GM23338 (cell line): ENCODE measurements at regions not wholly inside any gene's neighbourhood (a gene's known extent, or its start where the extent isn't known, plus 50 kb on each side); places are given as distances from the start of the nearest gene placed in this dataset.

Experiments
- ATAC-seq: fragments of 200-7000 bp; cut with Tn5 transposase; 3 replicates; pipeline ENCODE4 v1.9.1; 2020
- DNase-seq: peaks from one replicate; pipeline ENCODE4 v3.0.0-alpha.2; 2015; ENCODE audit warnings: low spot score
- H2AFZ ChIP-seq: fragments of 200-600 bp; sonication (generic); 2 replicates; pipeline ENCODE4 v1.8.0; 2016; ENCODE audit warnings: antibody characterized with exemption, mild to moderate bottlenecking, moderate library complexity
- H3F3A ChIP-seq: fragments of 200-600 bp; sonication (generic); replicated peaks from 2 replicates; pipeline ENCODE4 v1.8.0; 2017; ENCODE audit warnings: antibody characterized with exemption, mixed run types, low read depth
- H3K27ac ChIP-seq: fragments of 200-600 bp; sonication (generic); 2 replicates; pipeline ENCODE4 v1.6.1; 2016; ENCODE audit warnings: low read depth
- H3K27me3 ChIP-seq: fragments of 200-600 bp; sonication (generic); 2 replicates; pipeline ENCODE4 v1.8.0; 2016; ENCODE audit warnings: mild to moderate bottlenecking, mixed run types, moderate library complexity; ENCODE audit not compliant: insufficient read depth
- H3K36me3 ChIP-seq: fragments of 200-600 bp; sonication (generic); 2 replicates; pipeline ENCODE4 v1.8.0; 2016; ENCODE audit warnings: mild to moderate bottlenecking; ENCODE audit not compliant: insufficient read depth
- H3K4me1 ChIP-seq: fragments of 200-600 bp; sonication (generic); 2 replicates; pipeline ENCODE4 v1.8.0; 2016; ENCODE audit warnings: mild to moderate bottlenecking, moderate library complexity; ENCODE audit not compliant: insufficient read depth
- H3K4me2 ChIP-seq: fragments of 200-600 bp; sonication (generic); 2 replicates; pipeline ENCODE4 v1.7.1; 2017; ENCODE audit warnings: mixed run types
- H3K4me3 ChIP-seq: fragments of 200-600 bp; sonication (generic); 2 replicates; pipeline ENCODE4 v1.6.1; 2016; ENCODE audit warnings: mixed run types
- H3K79me2 ChIP-seq: fragments of 200-600 bp; sonication (generic); replicated peaks from 2 replicates; pipeline ENCODE4 v1.8.0; 2017; ENCODE audit warnings: mild to moderate bottlenecking; ENCODE audit not compliant: insufficient read depth
- H3K9me2 ChIP-seq: fragments of 200-600 bp; sonication (generic); 2 replicates; pipeline ENCODE4 v1.8.0; 2017; ENCODE audit not compliant: insufficient read depth
- H4K20me1 ChIP-seq: fragments of 200-600 bp; sonication (generic); replicated peaks from 2 replicates; pipeline ENCODE4 v1.8.0; 2017; ENCODE audit warnings: mild to moderate bottlenecking; ENCODE audit not compliant: insufficient read depth
- H3K27ac Mint-ChIP-seq: 2 replicates; pipeline ENCODE4 v1.8.0; 2020; ENCODE audit warnings: inconsistent platforms, mild to moderate bottlenecking, moderate library complexity, mixed read lengths
- H3K27me3 Mint-ChIP-seq: 3 replicates; pipeline ENCODE4 v1.8.0; 2022; ENCODE audit warnings: low read depth, mild to moderate bottlenecking, moderate library complexity, mixed read lengths, inconsistent platforms; ENCODE audit not compliant: insufficient read depth, poor library complexity
- H3K36me3 Mint-ChIP-seq: 3 replicates; pipeline ENCODE4 v1.8.0; 2021; ENCODE audit warnings: low read depth, mild to moderate bottlenecking, inconsistent platforms, moderate library complexity, mixed read lengths
- H3K4me1 Mint-ChIP-seq: 3 replicates; pipeline ENCODE4 v1.8.0; 2020; ENCODE audit warnings: mild to moderate bottlenecking, inconsistent platforms, mixed read lengths
- H3K4me3 Mint-ChIP-seq: 3 replicates; pipeline ENCODE4 v1.8.0; 2021; ENCODE audit warnings: moderate library complexity, mild to moderate bottlenecking, inconsistent platforms, mixed read lengths
- H3K9me3 Mint-ChIP-seq: 3 replicates; pipeline ENCODE4 v1.8.0; 2020; ENCODE audit warnings: moderate library complexity, mild to moderate bottlenecking, inconsistent platforms, mixed read lengths
- CREB1 ChIP-seq: fragments of 250-450 bp; sonication (Bioruptor Pico); IDR thresholded peaks from 2 replicates; pipeline ENCODE4 v1.5.0; 2020; ENCODE audit warnings: low read depth, mild to moderate bottlenecking, moderate library complexity
- CTCF ChIP-seq, 2 experiments: fragments of 200-600 bp in 1 of 2; sonication (generic) in 1 of 2; conservative IDR thresholded peaks; 2 replicates each; pipeline versions ENCODE4 v1.5.1 to v1.6.1; 2016 to 2017; ENCODE audit warnings: antibody characterized with exemption in 2 of 2, low read depth in 2 of 2, mild to moderate bottlenecking in 2 of 2, moderate library complexity in 1 of 2
- ETS1 ChIP-seq: IDR thresholded peaks from 2 replicates; pipeline ENCODE4 v1.6.1; 2016; ENCODE audit warnings: antibody characterized with exemption
- JUNB ChIP-seq: IDR thresholded peaks from one replicate; pipeline ENCODE4 v1.6.1; 2016; ENCODE audit warnings: antibody characterized with exemption; ENCODE audit not compliant: unreplicated experiment
- STAT1 ChIP-seq: IDR thresholded peaks from one replicate; pipeline ENCODE4 v1.6.1; 2016; ENCODE audit warnings: antibody characterized with exemption; ENCODE audit not compliant: unreplicated experiment
- ZNF114 ChIP-seq: fragments of 250-450 bp; sonication (Bioruptor Pico); IDR thresholded peaks from 2 replicates; pipeline ENCODE4 v1.5.0; 2020; ENCODE audit warnings: mild to moderate bottlenecking, moderate library complexity
- ZNF462 ChIP-seq: fragments of 250-450 bp; sonication (Bioruptor Pico); IDR thresholded peaks from 2 replicates; pipeline ENCODE4 v1.5.0; 2020; ENCODE audit warnings: mild to moderate bottlenecking, moderate library complexity

GRCh38 chr3:66856533-66856932 lies 141.6 kb upstream of the KBTBD8 start (continued):
- no peak for TF ChIP-seq ZNF462 (CRISPR knock-in tag)
- no peak for TF ChIP-seq STAT1
- no peak for TF ChIP-seq ZNF114 (CRISPR knock-in tag)

- no peak overlapping the region for H3K27ac ChIP-seq
- H3K4me3 ChIP-seq, result no peak overlapping the region
- Mint-ChIP-seq H3K36me3 (no peaks in the 10 kb centered on the region), H3K9me3 (no peaks in the 10 kb centered on the region), H3K4me1 (peaks cover 22% of the 10 kb centered on the region), H3K27ac (no peak overlapping the region), H3K4me3 (no peak overlapping the region), H3K27me3 (peaks cover 8% of the 10 kb centered on the region)
- 0 out of 2 replicates have a peak, but pooled peaks cover 4% of the 10 kb centered on the region for H3K9me2 ChIP-seq
- H3K4me1 ChIP-seq, result peaks cover 10% of the 10 kb centered on the region
- no peaks in the 10 kb centered on the region for H3K36me3 ChIP-seq
- TF ChIP-seq CTCF (conservative IDR thresholded peaks at IDR 0.05; ENCODE audit: low read depth in 2 of 2) (peak; percentile 78 to 86), CREB1 (CRISPR knock-in tag) (no peak), JUNB (no peak), ETS1 (no peak), ZNF114 (CRISPR knock-in tag) (0 out of 2 replicates have a peak, but pooled peaks have one; percentile 34)
- no peaks in the 10 kb centered on the region for H3K79me2 ChIP-seq
- no peaks in the 10 kb centered on the region for H3K27me3 ChIP-seq
- DNase-seq (peak; percentile 86), ATAC-seq (peak; percentile 99)
- no peaks in the 10 kb centered on the region for H4K20me1 ChIP-seq
- H2AFZ ChIP-seq, result peak overlapping the region; percentile 87; the same call in 1 of the 2 replicates
- no peak overlapping the region for H3K4me2 ChIP-seq
- H3F3A ChIP-seq, result no peaks in the 10 kb centered on the region
Measured at GRCh38 chr3:66858656-66859381, 139.3 kb upstream of the KBTBD8 start.
